OCI-M2 (cell line): ENCODE measurements at regions not wholly inside any gene's neighbourhood (a gene's known extent, or its start where the extent isn't known, plus 50 kb on each side); places are given as distances from the start of the nearest gene placed in this dataset.

ENCODE experiments used
- DNase-seq: peaks from one replicate; lab custom pipeline; 2025; ENCODE audit not compliant: unreplicated experiment; lab: John Stamatoyannopoulos, UW

DNA sequence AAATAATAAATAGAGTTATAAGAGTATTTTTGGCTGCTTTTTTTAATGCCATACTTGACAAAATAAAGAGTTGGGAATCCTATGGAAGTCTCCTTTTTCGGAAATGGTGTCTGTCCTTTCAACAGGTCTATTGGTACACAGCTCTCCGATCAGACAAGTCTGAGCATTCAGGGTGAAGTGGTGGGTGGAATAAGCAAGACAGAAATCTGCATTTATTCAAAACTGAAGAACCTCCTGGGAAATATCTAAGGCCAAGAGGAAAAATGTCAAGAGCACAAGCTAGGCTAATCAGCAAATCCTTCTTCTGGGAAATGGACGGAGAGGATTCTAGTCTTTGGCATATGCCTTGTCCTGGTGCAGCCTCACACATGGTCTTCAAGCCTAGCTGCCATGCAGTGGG is 309.0 kb downstream of the CENPC start:
- no peak for DNase-seq

DNA sequence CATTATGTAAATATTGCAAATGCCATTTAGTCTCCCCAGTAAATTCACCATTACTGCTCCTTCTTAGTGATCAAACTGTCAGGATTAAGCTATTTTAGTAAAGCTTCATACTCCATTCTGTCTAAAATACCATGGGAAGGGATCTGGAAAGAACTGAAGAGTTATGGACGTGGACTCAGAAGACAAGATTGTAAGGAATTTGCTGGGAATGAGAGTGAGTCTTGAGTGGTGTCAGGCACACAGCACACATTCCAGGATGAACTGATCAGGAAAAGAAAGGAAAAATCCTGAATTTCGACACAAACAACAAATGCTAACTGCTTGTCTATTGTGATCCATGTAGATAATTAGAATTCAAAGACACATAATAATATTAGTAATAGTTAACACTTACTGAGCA is 311.0 kb downstream of the CENPC start:
- DNase-seq: no peak

DNA sequence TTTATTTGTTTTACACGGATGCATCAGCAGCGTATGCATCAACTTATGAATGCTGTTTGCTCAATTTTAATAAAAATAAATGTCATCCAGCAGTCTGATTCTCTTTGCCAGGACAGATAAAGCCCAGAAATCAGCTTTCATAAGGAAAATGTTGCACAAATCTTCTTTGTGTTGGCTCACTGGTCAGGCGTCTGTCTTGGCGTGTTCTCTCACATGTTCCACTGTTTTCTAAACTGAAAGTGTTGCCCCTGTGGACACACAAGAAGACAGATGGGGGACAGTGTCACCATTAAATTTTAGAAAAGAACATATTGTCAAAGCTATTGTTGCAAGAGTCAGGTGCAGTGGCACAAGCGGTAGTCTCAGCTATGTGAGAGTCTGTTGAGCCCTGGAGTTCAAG is 316.2 kb downstream of the CENPC start:
- no peak for DNase-seq

DNA sequence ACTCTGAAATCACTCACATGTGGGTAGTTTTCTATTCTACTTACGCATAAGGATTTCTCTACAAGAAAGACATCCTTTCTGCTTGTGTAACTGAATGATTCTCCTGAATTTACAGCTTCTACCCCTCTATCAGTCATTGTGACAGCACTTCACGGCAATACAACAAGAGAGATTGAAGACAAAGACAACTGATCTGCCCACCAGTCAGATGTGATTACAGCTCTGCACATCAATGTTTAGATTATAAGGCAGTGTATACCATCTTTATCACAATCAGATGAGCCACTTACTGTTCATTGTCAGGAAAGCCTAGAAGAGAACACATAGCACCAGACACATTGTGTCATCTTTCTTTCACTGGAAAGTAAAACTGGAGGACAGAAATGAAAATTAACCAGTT is 324.4 kb downstream of the CENPC start:
- DNase-seq: no peak

DNA sequence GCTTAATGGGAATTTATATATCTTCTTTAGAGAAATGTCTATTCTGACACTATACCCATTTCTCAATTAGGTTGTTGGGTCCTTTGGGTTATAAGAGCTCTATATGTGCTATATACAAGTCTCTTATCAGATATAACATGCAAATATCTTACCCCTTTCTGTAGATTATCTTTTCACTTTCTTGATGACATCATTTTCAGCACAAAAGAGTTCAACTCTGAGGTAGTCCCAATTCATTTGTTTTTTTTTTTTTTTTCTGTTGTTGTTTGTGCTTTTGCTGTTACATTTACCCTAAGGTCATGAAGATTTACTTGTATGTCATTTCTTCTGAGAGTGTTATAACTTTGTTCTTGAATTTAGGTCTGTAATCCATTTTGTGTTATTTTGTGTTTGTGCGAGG is 326.4 kb downstream of the CENPC start:
- DNase-seq: no peak

DNA sequence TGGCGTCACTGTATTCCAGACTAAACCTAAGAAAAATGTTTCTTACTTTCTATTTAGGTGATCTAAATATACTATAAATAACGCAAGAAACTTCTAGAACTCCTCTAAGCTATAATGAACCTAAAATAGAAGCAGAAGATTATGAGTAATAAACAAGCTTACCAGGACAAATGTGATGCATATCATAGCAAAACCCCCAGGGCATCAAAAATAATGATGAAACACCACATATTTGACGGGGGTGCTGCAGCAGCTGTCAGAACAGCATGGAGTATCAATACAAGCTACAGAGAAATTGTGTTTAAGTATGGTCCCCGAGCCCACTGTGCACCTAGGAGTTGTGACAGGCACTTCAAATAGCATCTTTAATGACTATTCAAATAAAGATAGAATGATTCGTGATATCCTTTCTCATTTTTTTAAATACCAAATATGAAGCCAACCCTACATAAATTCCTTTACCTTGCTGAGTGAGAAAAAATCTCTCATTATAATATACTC is 337.3 kb downstream of the CENPC start:
- no peak for DNase-seq

DNA sequence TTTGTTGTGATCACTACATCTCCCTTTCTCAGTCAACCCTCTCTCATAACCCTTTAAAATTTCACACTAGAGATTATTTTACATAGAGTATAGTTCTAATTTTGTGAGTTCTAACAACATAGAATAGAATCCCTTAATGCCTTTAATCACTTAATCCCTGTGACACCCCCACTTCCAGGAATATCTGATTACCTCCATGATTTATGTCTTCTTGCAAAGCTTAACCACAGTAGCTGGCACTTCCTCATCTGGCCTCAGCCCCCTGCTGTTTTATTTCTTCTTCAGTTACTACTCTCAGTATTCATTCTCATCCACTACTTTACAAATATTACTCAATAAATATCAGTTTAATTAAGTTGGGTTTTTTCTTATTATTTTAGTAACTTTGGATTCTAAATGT is 340.9 kb downstream of the CENPC start:
- no peak for DNase-seq

DNA sequence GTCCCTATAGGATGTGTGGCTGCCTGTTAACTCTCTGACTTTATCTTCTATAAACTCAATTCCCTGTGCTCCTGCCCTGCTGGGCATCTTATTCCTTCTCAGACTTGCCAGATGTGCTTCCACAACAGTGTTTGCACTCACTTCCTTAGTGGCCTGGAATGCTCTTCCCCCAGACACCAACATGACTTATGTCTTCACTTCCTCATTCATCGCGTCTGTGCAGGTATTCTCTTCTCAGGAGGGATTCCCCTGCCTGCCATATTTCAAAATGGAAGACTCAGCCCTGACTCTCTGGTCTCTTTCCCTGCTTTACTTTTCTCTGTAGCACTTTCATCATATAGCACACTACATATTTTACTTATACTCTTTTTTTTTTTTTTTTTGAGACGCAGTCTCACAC is 344.0 kb downstream of the CENPC start:
- no peak for DNase-seq

DNA sequence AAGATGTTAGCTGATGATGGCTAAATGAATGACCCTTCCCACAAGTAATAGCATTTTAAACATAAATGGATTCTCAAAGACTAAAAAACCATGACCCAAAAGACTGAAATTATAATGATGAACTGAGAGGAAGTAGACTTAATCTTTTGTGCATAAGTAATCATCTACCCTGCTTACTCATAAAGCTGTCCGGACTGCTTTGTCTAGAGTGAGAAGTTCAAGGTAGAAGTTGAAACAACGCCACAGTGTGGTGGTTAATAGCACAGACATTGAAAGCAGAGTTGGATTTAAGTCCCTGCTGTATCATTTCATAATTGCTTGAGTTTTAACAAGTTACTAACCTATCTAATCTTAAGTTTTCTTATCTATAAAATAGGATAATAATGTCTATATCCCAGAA is 346.6 kb downstream of the CENPC start:
- no peak for DNase-seq

DNA sequence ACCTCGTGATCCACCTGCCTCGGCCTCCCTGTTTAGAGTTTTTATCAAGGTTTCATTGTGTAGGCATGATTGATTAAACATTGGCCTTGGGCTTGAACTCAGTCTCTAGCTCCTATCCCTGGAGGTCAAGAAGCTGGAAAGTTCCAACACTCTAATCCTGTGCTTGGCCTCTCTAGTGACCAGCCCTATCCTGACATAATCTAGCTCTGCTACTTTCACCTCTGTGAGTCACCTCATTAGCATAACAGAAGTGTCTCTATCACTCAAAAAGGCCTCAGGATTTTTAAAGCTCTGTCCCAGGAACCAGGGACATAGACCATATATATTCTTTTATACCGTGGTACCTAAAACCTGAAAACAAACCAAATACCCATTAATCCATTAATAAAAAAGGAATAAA is 377.5 kb downstream of the CENPC start:
- no peak for DNase-seq

DNA sequence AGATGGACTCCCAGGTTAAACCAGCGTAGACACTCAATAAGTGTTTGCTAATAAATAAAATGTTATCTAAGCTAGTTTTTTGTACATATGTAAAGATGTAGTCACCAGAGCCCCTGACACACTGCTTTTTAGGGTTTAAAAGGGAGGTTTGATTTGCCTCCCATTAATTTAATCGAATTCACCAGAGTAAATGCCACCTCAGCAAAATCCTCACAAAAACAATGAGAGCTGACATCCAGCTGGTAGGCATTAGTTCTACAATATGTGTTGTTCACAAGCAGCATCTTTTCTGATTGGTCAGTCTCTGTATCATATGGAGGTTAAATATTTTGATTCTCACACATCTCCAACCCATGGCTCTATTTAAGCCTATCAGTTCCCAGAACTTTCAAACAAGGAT is 382.6 kb downstream of the CENPC start:
- no peak for DNase-seq

DNA sequence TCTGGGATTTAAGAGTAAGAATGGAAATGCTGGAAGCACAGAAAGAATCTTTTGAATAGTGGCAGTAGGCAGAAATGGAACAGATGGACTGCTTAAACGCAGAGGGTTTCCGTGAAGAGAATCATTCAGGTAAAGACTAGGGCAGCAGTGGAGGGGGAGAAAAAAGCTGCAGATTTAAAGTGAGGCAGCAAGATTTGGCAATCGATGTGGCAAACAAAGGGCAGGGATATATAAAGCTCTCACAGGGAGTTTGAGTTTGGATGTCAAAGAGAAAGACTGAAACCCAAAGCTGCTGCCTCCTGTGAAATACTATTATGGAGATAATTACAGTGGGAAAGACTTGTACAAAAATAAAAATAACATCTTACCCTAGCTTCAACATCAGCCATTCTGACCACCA is 384.0 kb downstream of the CENPC start:
- DNase-seq: no peak

DNA sequence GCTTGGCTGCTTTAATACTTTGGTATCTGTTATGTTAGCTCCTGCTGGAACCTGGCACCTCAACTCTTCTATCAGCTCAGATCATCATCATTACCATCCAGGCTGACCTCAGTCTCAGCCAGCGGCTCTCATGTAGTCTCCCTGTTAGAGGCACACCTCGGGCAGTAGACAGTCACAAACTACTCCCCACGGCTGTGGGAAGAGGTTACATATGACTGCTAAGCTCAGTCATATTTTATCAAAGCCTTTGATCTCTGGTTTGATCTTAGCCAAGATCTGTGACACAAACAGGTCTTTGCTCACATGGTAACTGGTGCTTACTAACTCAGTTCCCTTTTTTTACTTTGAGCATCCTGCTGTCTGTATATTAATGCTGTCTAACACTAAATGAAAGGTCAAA is 384.9 kb downstream of the CENPC start:
- DNase-seq: no peak

DNA sequence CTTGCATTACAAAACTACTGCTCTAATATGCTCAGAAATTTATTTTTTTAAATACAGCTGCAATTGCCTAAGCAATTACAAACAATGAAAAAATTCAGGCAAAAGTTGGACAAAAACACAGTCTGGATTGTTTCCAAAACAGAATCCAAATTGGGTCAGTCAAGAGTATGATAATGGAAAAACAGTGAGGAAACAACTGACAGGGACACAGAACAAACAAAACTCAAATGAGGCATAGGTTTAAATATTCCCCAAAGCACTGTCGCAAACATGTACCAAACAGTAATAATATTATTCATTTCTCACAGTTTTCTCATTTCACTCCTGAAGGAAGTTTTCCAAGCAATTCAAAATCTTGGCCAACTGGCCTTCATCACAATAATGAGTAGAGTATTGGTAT is 386.6 kb downstream of the CENPC start:
- DNase-seq: no peak

DNA sequence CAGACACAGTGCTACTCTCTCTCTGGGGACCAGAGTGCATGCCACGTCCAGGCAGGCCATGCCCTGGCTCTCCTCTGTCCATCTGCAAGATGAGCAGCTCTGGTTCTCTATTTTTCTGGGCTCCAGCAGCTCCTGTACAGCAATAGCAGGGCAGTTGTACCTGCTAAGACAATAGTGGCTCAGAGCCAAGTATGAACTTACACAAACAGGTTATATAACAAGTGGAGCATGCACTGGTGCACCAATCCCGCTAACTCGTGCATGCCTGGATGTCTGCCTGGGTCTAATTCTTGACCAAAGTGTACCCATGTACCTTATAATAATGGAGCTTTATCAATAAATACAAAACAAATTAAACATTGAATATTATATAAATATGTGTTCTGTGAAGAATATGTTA is 392.3 kb downstream of the CENPC start:
- no peak for DNase-seq

DNA sequence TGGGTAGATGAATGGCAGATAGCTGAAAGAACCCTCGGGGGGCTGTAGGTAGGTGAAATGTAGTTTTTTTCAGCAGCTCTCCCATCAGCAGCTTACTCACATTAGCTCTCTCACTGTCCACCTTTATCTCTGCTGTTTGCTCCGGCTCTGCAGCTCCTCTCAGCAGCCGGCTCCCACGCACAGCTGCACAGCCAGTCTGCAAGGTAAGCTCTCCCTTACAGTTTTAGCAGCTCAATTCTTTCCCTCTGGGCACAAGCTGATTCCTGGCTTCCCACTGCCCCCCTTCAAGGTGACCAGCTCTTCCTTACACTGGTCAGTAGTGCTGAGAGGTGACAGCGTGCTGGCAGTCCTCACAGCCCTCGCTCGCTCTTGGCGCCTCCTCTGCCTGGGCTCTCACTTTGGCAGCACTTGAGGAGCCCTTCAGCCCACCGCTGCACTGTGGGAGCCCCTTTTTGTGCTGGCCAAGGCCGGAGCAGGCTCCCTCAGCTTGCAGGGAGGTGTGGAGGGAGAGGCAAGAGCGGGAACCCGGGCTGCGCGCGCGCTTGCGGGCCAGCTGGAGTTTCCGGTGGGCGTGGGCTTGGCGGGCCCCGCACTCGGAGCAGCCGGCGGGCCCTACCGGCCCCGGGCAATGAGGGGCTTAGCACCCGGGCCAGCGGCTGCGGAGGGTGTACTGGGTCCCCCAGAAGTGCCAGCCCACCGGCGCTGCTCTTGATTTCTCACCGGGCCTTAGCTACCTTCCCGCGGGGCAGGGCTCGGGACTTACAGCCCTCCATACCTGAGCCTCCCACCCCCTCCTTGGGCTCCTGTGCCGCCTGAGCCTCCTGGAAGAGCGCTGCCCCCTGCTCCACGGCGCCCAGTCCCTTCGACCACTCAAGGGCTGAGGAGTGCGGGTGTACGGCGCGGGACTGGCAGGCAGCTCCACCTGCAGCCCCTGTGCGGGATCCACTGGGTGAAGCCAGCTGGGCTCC is 393.6 kb downstream of the CENPC start:
- DNase-seq: no peak

DNA sequence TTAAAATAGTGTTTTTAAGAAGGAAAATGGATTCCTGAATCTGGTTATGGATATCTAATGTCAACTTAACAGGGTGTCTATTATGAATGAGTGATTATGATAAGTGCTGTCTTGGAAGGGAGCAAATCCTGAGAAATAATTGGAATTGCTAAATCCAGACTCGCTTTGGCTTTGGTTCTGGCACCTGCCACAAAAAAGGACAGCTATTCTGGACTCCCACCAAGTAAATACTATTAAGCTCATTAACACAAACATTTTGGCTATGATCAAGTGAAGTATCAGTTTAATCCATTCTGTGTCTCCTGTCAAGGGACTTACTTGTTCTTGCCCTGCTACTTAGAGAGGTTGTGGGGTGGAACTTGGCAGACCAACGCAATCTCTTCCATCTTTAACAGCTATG is 403.7 kb downstream of the CENPC start:
- DNase-seq: no peak

DNA sequence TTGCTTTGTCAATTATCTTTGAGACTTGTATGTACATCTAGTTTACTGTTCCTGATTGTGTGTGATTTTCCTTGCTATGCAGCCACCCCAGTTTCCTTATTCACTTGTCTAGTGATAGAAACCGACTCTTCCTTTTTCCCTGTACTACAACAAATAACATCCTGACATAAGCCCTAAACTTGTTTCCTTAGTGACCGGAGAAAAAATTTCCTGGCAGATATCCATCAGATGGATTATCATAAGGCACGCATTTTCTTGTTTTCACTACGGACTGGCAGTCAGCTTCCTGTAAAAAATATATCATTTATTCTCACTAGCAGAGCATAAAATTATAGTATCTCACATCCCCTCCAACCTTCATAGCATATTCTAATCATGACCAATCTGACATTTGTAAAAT is 410.7 kb downstream of the CENPC start:
- DNase-seq: no peak

DNA sequence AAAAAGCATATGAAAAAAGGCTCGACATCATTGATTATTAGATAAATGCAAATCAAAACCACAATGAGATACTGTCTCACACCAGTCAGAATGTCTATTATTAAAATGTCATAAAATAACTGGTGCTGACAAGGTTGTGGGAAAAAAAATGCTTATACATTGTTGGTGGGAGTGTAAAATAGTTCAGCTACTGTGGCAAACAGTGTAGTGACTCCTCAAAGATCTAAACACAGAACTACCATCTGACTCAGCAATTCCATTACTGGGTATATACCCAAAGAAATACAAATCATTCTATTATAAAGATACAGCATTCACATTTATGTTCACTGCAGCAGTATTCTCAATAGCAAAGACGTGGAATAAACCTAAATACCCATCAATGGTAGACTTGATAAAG is 412.1 kb downstream of the CENPC start:
- DNase-seq: no peak

DNA sequence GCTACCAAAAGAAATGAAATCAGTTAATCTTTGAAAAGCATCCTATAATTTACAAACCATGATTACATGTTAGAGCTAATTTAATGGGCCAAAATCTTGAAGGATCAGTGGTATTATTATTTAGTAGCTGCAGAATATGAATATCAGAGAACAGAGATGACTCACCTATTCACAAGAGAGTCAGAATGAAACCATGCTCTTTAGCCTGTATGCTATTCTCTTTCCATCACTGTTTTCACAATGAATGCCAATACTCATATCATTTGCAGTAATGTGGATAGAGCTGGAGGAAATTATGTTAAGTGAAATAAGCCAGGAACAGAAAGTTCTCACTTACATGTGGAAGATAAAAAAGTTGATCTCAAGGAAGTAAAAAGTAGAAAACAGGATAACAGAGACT is 414.1 kb downstream of the CENPC start:
- no peak for DNase-seq

DNA sequence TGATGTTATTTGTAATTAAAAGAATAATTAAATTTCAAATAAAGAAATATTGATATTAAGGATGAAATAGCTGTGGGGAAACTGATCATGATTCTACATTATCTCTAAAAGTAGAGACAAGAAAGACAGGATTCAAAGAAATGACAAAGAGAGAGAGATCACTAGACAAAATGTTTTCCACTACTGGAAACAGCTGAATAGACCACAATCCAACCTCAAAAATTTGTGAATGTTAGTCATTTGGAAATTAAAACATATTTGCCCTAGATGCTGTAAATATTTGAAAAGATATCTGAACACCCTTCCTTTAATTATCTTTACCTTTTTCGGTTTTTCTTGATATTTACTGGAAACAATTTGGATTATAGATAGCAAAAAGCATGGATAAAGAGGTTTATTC is 414.9 kb downstream of the CENPC start:
- DNase-seq: no peak

DNA sequence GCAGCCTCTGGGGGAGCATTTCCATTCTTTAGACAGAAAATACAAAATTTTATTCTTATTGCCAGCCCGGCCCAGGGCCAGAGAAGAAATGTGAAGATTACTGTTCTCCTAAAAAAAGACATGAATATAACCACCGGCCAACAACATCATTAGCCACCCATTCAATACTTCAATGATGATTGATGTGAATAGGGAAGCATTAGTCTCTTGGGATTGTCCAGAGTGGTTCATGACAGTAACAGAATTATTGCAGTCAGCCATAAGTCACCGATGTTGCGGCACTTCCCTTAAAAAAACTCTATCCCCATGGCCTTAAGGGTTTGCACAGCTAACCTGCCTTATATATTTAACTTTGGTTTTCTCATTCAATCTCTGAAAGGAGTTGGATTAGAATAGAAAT is 418.7 kb downstream of the CENPC start:
- DNase-seq: no peak
